ENCODE measurements at regions not wholly inside any gene's neighbourhood (a gene's known extent, or its start where the extent isn't known, plus 50 kb on each side); places are given as distances from the start of the nearest gene placed in this dataset.

GRCh38 chr15:66906668-66907614, 158.5 kb upstream of the SMAD3 start:
- DNase-seq: no peak

- no peak for DNase-seq
Observed at GRCh38 chr15:66907826-66908743, 157.3 kb upstream of the SMAD3 start.

GRCh38 chr15:66908744-66909095, 156.7 kb upstream of the SMAD3 start:
- no peak for DNase-seq

GRCh38 chr15:66909381-66909890, 156.0 kb upstream of the SMAD3 start:
- DNase-seq: no peak

GRCh38 chr15:66911131-66911700, 154.2 kb upstream of the SMAD3 start:
- no peak for DNase-seq

DNA sequence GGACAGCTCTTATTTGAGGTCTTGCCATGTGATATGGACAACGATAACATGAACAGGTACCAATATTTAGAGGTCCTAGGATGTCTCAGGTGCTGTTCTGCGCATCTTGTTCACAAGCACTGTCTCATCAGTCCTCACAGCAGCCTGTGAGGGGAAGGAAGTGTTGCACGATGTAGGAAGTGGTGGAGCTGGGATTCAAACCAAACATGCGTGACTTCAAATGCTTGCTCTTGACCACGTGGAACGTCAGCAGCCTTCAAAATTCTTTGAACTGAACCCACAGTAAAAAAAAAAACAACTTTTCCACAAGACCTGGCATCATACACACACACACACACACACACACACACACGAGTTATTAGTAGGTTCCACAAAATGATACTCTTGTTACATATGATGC, 153.4 kb upstream of the SMAD3 start:
- peak; percentile 11 for DNase-seq

DNA sequence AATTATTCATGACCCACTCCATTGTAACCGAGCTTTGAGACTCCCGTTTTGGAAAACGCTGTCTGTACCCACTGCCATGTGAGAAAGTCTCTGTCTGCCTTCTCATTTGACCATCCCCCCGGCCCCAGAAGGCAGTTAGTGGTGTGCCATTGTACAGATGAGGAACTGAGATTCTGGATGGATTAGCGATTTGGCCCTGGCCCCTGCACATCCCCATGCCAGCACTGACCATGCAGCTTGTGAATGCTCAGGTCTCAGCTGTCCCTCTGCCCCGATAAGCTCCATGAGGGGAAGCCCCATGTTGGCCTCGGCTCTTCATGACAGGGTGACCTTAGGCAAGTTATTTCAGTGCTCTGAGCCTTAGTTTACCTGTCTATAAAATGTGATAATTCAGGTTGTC, 153.0 kb upstream of the SMAD3 start:
- no peak for DNase-seq

DNA sequence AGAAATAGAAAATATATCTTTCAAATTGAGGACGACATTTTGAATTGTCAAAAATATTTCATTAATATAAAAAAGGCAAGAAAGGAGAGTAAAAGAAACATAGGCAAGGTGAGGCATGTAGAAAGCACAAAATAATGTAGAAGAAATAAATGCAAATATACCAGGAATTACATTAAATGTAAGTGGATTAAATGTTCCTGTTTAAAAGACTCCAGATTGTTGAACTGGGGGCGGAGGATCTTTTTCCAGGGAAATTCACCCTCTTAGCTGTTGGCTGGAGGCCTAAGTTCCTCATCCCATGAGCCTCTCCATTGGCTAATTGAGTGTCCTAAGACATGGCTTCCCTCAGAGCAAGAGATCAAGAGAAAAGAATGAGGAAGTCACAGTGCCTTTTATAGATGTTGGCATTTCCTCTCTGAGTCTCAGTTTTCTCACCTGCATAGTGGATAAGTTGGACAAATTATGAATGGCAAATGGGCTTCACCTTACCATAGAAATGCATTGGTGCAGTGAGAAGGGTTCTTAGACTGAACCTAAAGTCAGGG, 147.4 kb upstream of the SMAD3 start:
- DNase-seq: no peak

GRCh38 chr15:66919421-66919820, 146.0 kb upstream of the SMAD3 start:
- no peak for DNase-seq

- DNase-seq: no peak
Observed at GRCh38 chr15:66921319-66921915, 144.0 kb upstream of the SMAD3 start.

GRCh38 chr15:66922608-66923007, 142.8 kb upstream of the SMAD3 start:
- DNase-seq: no peak

- DNase-seq: peak; percentile 16
Observed at GRCh38 chr15:66923438-66923881, 141.9 kb upstream of the SMAD3 start.

GRCh38 chr15:66924889-66925288, 140.5 kb upstream of the SMAD3 start:
- no peak for DNase-seq

GRCh38 chr15:66925721-66926120, 139.7 kb upstream of the SMAD3 start:
- no peak for DNase-seq

- DNase-seq: no peak
Observed at GRCh38 chr15:66927201-66928077, 138.0 kb upstream of the SMAD3 start.

- no peak for DNase-seq
Observed at GRCh38 chr15:66928101-66928500, 137.3 kb upstream of the SMAD3 start.

DNA sequence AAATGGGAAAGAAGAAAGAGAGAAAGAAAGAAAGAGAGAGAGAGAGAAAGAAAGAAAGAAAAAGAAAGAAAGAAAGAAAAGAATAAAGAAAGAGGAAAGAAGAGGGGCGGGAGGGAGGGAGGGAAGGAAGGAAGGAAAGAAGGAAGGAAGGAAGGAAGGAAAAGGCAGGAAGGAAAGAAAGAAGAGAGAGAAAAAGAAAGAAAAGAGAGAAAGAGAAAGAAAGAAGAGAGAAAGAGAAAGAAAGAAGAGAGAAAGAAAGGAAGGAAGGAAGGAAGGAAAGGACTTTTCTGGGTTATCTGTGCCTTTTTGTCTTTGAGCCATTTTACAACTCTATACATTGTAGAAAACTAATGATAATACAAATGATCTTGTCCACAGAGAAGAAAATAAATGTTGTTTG, 136.6 kb upstream of the SMAD3 start:
- no peak for DNase-seq

DNA sequence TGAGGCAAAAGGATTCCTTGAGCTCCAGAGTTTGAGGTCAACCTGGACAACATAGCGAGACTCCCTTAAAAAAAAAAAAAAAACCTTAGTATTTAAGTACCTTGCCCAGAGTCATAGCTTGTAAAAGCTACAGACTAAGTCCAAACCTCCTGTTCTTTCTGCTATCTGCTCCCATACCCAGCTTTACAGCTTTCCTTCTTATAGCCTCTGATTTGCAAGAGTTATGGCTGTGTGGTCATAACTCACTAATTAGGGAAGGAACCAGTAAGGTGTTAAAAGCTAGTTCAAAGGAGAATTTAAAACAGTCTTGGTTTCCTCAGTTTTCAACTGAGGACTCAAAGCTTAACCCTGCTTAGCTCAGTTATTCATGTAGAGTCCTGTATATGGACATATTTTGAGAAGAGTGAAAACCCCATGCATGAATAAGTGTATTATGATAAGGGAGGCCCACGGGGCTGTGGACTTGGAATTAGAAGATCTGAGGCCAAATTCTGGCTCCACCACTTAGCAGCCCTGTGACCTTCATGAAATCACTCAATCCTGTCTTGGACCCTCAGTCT, 135.5 kb upstream of the SMAD3 start:
- DNase-seq: no peak

DNA sequence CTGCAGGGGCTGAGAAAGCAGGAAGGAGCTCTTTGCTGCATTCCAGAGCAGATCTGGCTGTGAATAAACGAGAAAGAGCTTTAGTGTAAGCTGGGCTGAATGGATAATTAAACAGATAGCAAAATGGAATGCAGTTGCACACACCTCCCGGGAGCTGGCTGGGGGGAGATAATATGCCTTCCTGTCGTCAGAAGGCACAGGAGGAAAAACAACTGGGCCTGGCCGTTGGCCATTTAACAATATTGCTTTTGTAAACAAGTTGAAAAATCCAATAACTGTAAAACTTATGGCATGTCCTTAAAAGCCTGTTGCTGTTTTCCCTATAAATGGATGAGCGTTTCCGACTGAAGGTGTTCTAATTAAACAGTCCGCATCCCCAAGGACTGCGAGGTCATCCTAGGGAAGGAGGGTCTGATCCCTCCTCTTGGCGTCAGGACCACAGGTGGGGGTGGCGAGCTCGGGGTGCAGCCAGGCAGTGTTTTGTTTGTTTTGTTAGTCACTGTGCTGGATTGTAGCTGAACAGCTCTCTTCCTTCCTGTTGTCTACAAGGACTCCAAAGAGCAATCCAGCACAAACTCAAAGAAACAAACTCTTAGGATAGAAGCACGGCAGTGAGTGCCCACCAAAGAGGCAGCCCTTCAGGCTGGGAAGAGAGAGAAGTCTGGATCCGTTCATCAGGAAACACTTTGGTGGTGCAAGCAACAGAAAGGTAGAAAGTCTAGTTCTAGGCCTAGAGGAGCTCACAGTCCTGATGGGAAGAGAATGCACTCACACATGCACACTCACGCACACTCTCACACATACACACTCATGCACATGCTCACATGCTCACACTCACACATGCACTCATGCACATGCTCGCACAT, 133.4 kb upstream of the SMAD3 start:
- DNase-seq: no peak

DNA sequence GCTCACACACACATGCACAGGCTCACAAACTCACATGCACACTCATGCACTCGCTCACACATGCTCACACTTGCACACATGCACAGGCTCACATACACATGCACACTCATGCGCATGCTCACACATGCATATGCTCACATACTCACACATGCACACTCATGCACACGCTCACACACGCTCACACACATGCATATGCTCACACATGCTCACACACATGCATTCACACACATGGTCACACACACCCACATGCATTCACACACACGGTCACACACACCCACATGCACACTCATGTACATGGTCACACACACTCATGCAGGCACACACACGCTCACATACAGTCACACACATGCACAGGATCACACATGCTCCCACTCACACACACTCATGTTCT, 132.8 kb upstream of the SMAD3 start:
- DNase-seq: no peak

Measured in CD4-positive, alpha-beta T cell treated with Interleukin-4 for 4 hours (primary cell).